Chondrocyte (in vitro differentiated cells): ENCODE measurements at regions not wholly inside any gene's neighbourhood (a gene's known extent, or its start where the extent isn't known, plus 50 kb on each side); places are given as distances from the start of the nearest gene placed in this dataset.

Experiments
- DNase-seq: peaks from one replicate; pipeline ENCODE4 v3.0.0; 2021; ENCODE audit warnings: mixed read lengths, low spot score
- H3K27ac Mint-ChIP-seq: one replicate; pipeline ENCODE4 v1.8.0; 2021; ENCODE audit warnings: mild to moderate bottlenecking, moderate library complexity, mixed read lengths; ENCODE audit not compliant: unreplicated experiment
- H3K27me3 Mint-ChIP-seq: 2 replicates; pipeline ENCODE4 v1.8.0; 2021; ENCODE audit warnings: low read depth, mixed read lengths
- H3K36me3 Mint-ChIP-seq: 2 replicates; pipeline ENCODE4 v1.8.0; 2021; ENCODE audit warnings: low read depth, mixed read lengths
- H3K4me1 Mint-ChIP-seq: 2 replicates; pipeline ENCODE4 v1.8.0; 2021; ENCODE audit warnings: low read depth, mild to moderate bottlenecking, mixed read lengths
- H3K4me3 Mint-ChIP-seq: one replicate; pipeline ENCODE4 v1.8.0; 2021; ENCODE audit warnings: mild to moderate bottlenecking, moderate library complexity, mixed read lengths; ENCODE audit not compliant: unreplicated experiment
- H3K9me3 Mint-ChIP-seq: 2 replicates; pipeline ENCODE4 v1.8.0; 2021; ENCODE audit warnings: low read depth, mixed read lengths
- CTCF ChIP-seq: fragments of 200-600 bp; sonication (generic); IDR thresholded peaks from 2 replicates; pipeline ENCODE4 v1.5.0; 2021; ENCODE audit warnings: antibody characterized with exemption, mild to moderate bottlenecking, moderate library complexity

- no peak for DNase-seq
- H3K36me3 Mint-ChIP-seq: no peaks in the 10 kb centered on the region
- H3K9me3 Mint-ChIP-seq: peaks cover 6% of the 10 kb centered on the region
- peaks cover 27% of the 10 kb centered on the region for H3K4me1 Mint-ChIP-seq
- TF ChIP-seq CTCF: no peak
- H3K27ac Mint-ChIP-seq: no peak overlapping the region
- no peak overlapping the region for H3K4me3 Mint-ChIP-seq
- no peaks in the 10 kb centered on the region for H3K27me3 Mint-ChIP-seq
These were observed 84.6 kb downstream of the MAIP1 start for GRCh38 chr2:200039724-200040650.

DNA sequence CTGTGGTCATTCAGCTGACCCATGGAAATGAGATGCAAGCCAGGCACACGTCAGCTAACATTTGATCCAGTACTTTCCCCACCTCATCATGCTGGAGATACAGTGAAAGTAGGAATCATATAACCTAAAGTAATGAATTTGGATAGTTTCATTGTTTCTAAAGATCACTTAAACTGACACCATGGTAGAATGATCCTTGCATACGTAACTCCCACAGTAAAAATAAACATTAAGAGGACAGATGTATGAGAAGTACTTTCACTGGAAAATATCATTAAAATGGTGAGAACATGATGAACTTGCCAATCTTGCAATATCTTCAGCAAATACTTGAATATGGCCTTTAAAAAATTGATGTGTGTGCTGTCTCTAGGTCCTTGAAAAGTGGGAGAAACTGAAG, 85.4 kb downstream of the MAIP1 start:
- Mint-ChIP-seq H3K9me3 (peaks cover 6% of the 10 kb centered on the region), H3K27me3 (no peaks in the 10 kb centered on the region), H3K27ac (no peak overlapping the region), H3K4me1 (peaks cover 27% of the 10 kb centered on the region), H3K36me3 (no peaks in the 10 kb centered on the region), H3K4me3 (no peak overlapping the region)
- no peak for DNase-seq
- TF ChIP-seq CTCF: no peak

- no peak for TF ChIP-seq CTCF
- Mint-ChIP-seq H3K27ac (no peak overlapping the region), H3K9me3 (peaks cover 13% of the 10 kb centered on the region), H3K4me3 (no peak overlapping the region), H3K36me3 (no peaks in the 10 kb centered on the region), H3K4me1 (peaks cover 27% of the 10 kb centered on the region), H3K27me3 (no peaks in the 10 kb centered on the region)
- no peak for DNase-seq
These were observed 86.3 kb downstream of the MAIP1 start for GRCh38 chr2:200041639-200042038.

- Mint-ChIP-seq H3K4me3 (no peak overlapping the region), H3K4me1 (peaks cover 27% of the 10 kb centered on the region), H3K9me3 (peaks cover 16% of the 10 kb centered on the region), H3K36me3 (no peaks in the 10 kb centered on the region), H3K27ac (no peak overlapping the region), H3K27me3 (no peaks in the 10 kb centered on the region)
- no peak for DNase-seq
- TF ChIP-seq CTCF: no peak
These were observed 86.8 kb downstream of the MAIP1 start for GRCh38 chr2:200042102-200042735.

DNA sequence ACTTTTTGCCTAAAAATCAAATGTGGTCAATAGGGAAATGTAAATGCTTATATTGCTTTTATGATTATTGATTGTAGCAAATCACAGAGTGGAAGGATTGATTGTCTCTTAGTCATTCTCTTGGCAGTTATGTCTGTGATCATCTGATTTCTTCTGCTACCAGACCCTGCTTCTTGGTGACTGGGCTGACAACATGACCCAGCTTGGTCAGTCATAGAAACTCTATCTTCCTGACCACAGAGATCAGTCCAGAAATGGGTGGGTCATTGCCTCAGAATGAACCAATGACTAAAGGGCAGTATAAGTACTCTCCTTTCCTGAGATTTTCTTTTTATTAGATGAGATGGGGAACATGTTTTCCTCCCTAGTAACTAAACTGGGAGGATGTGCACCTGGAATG, 87.6 kb downstream of the MAIP1 start:
- H3K9me3 Mint-ChIP-seq: peaks cover 16% of the 10 kb centered on the region
- no peaks in the 10 kb centered on the region for H3K36me3 Mint-ChIP-seq
- TF ChIP-seq CTCF: no peak
- H3K4me1 Mint-ChIP-seq: peaks cover 27% of the 10 kb centered on the region
- H3K27me3 Mint-ChIP-seq: no peaks in the 10 kb centered on the region
- no peak overlapping the region for H3K4me3 Mint-ChIP-seq
- H3K27ac Mint-ChIP-seq: no peak overlapping the region
- no peak for DNase-seq
